ENCODE measurements at regions not wholly inside any gene's neighbourhood (a gene's known extent, or its start where the extent isn't known, plus 50 kb on each side); places are given as distances from the start of the nearest gene placed in this dataset.
A peak's percentile ranks its signal among the peaks of the same experiment; 100 is the strongest.

- H3K56ac ChIP-seq (ENCODE audit: extremely low read depth, insufficient read depth, low read length) = no peak overlapping the region
- peak overlapping the region; percentile 32; the same call in 1 of the 2 replicates for H4K5ac ChIP-seq (ENCODE audit: low read depth, low read length)
- peak overlapping the region; percentile 82 for H3K14ac ChIP-seq (replicated peaks; ENCODE audit: low read depth, low read length)
- H3K4ac ChIP-seq (ENCODE audit: low read depth, low read length) = peak overlapping the region; percentile 79
- no peak overlapping the region for H2AFZ ChIP-seq (replicated peaks; ENCODE audit: low read length, poor library complexity)
- H2BK120ac ChIP-seq (ENCODE audit: low read depth, low read length) = peak overlapping the region; percentile 90; the same call in 1 of the 2 replicates
- H4K20me1 ChIP-seq (ENCODE audit: insufficient read depth, low read length) = no peaks in the 10 kb centered on the region
- CTCF ChIA-PET = no interaction called here
- no peaks in the 10 kb centered on the region for H3K36me3 ChIP-seq (ENCODE audit: control insufficient read depth, insufficient read depth, low read length)
- H3K4me1 ChIP-seq (ENCODE audit: control insufficient read depth, insufficient read depth, low read length) = peaks cover 30% of the 10 kb centered on the region
- H3K9me3 ChIP-seq (ENCODE audit: control insufficient read depth, insufficient read depth, low read length) = no peaks in the 10 kb centered on the region
- H2AK9ac ChIP-seq (replicated peaks; ENCODE audit: low read depth, low read length, poor library complexity) = no peak overlapping the region
- intact Hi-C loops (cut with micrococcal nuclease) (no loop called here), in situ Hi-C loops (cut with MboI; ENCODE audit: low sequenced_read_pairs) (no loop called here), dilution Hi-C loops (cut with HindIII; ENCODE audit: low sequenced_read_pairs, unreplicated experiment) (no loop called here)
- H2BK15ac ChIP-seq (ENCODE audit: low read depth, low read length) = peak overlapping the region; percentile 82; the same call in 2 of the 3 replicates
- peak overlapping the region; percentile 69; the same call in 1 of the 2 replicates for H2BK20ac ChIP-seq (ENCODE audit: low read depth, low read length)
- BruUV-seq (replicated peaks) = no TSS peak
- TF ChIP-seq POLR2A (IDR thresholded peaks at IDR 0.05; ENCODE audit: low read depth, low read length) (no peak), NFE2L2 (IDR thresholded peaks at IDR 0.05; ENCODE audit: low read depth, low read length) (no peak), MXI1 (IDR thresholded peaks at IDR 0.05; ENCODE audit: borderline replicate concordance, low read depth, low read length) (no peak), RFX5 (IDR thresholded peaks at IDR 0.05; ENCODE audit: low read depth, low read length) (no peak), RCOR1 (IDR thresholded peaks at IDR 0.05; ENCODE audit: insufficient replicate concordance, low read length) (no peak), CTCF (conservative IDR thresholded peaks at IDR 0.05; ENCODE audit: low read depth, low read length) (no peak), MAFK (IDR thresholded peaks at IDR 0.05; ENCODE audit: low read depth, low read length) (no peak), ELK1 (IDR thresholded peaks at IDR 0.05; ENCODE audit: borderline replicate concordance, low read depth, low read length) (no peak), FOS (IDR thresholded peaks at IDR 0.05; ENCODE audit: low read depth, low read length) (no peak), BHLHE40 (IDR thresholded peaks at IDR 0.05; ENCODE audit: low read depth, low read length) (no peak), RAD21 (IDR thresholded peaks at IDR 0.05; ENCODE audit: low read length) (no peak), MAZ (IDR thresholded peaks at IDR 0.05; ENCODE audit: borderline replicate concordance, low read depth, low read length) (no peak)
- H3K9me1 ChIP-seq (ENCODE audit: insufficient read depth, low read length) = peaks cover 22% of the 10 kb centered on the region
- DNase-seq (no peak), ATAC-seq (ENCODE audit: low read depth) (no peak)
- H2BK5ac ChIP-seq (ENCODE audit: low read depth, low read length, poor library complexity, severe bottlenecking) = peak overlapping the region; percentile 43
- peak overlapping the region; percentile 65 for H4K91ac ChIP-seq (ENCODE audit: insufficient read depth, low read depth, low read length)
- H2AK5ac ChIP-seq (ENCODE audit: low read depth, low read length) = peak overlapping the region; percentile 74
- no peak overlapping the region for H3K4me3 ChIP-seq (ENCODE audit: insufficient read depth, low read depth, low read length)
- no peak overlapping the region for H3K27ac ChIP-seq (ENCODE audit: insufficient read depth, low read length)
- peak overlapping the region; percentile 9 to 62; a peak in 2 of 4 replicates for H4K8ac ChIP-seq (ENCODE audit: low read depth in 2 of 2, low read length in 2 of 2)
- H3K4me2 ChIP-seq (ENCODE audit: low read depth, low read length) = no peak overlapping the region
- POLR2A ChIA-PET (ENCODE audit: unreplicated experiment) = interaction anchor here (0.6 kb wide), 1 partner anchor 112 kb away, joined by 4 read pairs; no protein-coding TSS in a partner anchor
- 0 out of 4 replicates have a peak, but pooled peaks cover 0 to 4% of the 10 kb centered on the region in 2 experiments for H3K79me1 ChIP-seq (ENCODE audit: low read depth in 1 of 2, low read length in 2 of 2)
- H3K18ac ChIP-seq (ENCODE audit: low read depth, low read length) = peak overlapping the region; percentile 5; the same call in 1 of the 2 replicates
- no CpG with 5 or more reads among the region's 2 CpGs for WGBS, 2 experiments (ENCODE audit: extremely low coverage in 2 of 2, insufficient read length in 1 of 2)
- H3K23ac ChIP-seq (ENCODE audit: low read depth, low read length) = no peak overlapping the region; the same call in 1 of the 2 replicates
- no peaks in the 10 kb centered on the region for H3K27me3 ChIP-seq (ENCODE audit: control insufficient read depth, insufficient read depth, low read length)
- no peak overlapping the region for H3K9ac ChIP-seq (ENCODE audit: low read depth, low read length)
These were observed 78.2 kb upstream of the SLC44A3 start for GRCh38 chr1:94741996-94742395.
